OCI-LY7 (cell line): ENCODE measurements at regions not wholly inside any gene's neighbourhood (a gene's known extent, or its start where the extent isn't known, plus 50 kb on each side); places are given as distances from the start of the nearest gene placed in this dataset.

Experiments
- BruUV-seq: library from RNA; stranded (reverse); fragments of 400-500 nt; replicated peaks from 2 replicates; lab custom pipeline; 2021; lab: Mats Ljungman, UMichigan
- CTCF ChIA-PET: fragments of 300-600 bp; sonication (Branson Sonifier 250); formaldehyde crosslinking; loops from one replicate; lab custom pipeline; 2022; ENCODE audit warnings: antibody characterized with exemption; ENCODE audit not compliant: unreplicated experiment; lab: Charles Lee
- POLR2A ChIA-PET: fragments of 300-600 bp; sonication (Branson Sonifier 250); formaldehyde crosslinking; loops from one replicate; lab custom pipeline; 2022; ENCODE audit warnings: antibody characterized with exemption; lab: Charles Lee
- DNase-seq: peaks from one replicate; pipeline ENCODE4 v3.0.0-alpha.2; 2015; ENCODE audit warnings: low spot score
- H2AFZ ChIP-seq: fragments of 200-600 bp; sonication (generic), shearing (Covaris generic); 2 replicates; pipeline ENCODE4 v1.6.1; 2014; ENCODE audit warnings: mild to moderate bottlenecking, antibody characterized with exemption, low read length, moderate library complexity
- H3K27ac ChIP-seq: fragments of 200-600 bp; sonication (generic); 2 replicates; pipeline ENCODE4 v1.5.1; 2014; ENCODE audit warnings: mixed run types, low read depth, mild to moderate bottlenecking, moderate library complexity, low read length, inconsistent platforms; ENCODE audit not compliant: poor library complexity, severe bottlenecking
- H3K36me3 ChIP-seq: fragments of 200-600 bp; sonication (generic); 2 replicates; pipeline ENCODE4 v1.6.1; 2014; ENCODE audit warnings: mild to moderate bottlenecking, antibody characterized with exemption, low read length, moderate library complexity, mixed read lengths; ENCODE audit not compliant: insufficient read depth
- H3K4me1 ChIP-seq: fragments of 200-600 bp; sonication (generic); 2 replicates; pipeline ENCODE4 v1.5.1; 2014; ENCODE audit warnings: mild to moderate bottlenecking, low read length; ENCODE audit not compliant: insufficient read depth, poor library complexity, severe bottlenecking
- H3K4me2 ChIP-seq: fragments of 200-600 bp; sonication (generic); 2 replicates; pipeline ENCODE4 v1.6.1; 2014; ENCODE audit warnings: mild to moderate bottlenecking, low read length
- H3K4me3 ChIP-seq: fragments of 200-600 bp; sonication (generic); 2 replicates; pipeline ENCODE4 v1.5.1; 2014; ENCODE audit warnings: mild to moderate bottlenecking, low read depth, low read length; ENCODE audit not compliant: poor library complexity, severe bottlenecking
- H3K79me2 ChIP-seq: fragments of 200-600 bp; sonication (generic); 2 replicates; pipeline ENCODE4 v1.6.1; 2016; ENCODE audit warnings: low read depth, mild to moderate bottlenecking, low read length, moderate library complexity, mixed read lengths; ENCODE audit not compliant: insufficient read depth
- H3K9me2 ChIP-seq: fragments of 200-600 bp; sonication (generic); 2 replicates; pipeline ENCODE4 v1.6.1; 2016; ENCODE audit warnings: mild to moderate bottlenecking, low read length, mixed read lengths; ENCODE audit not compliant: insufficient read depth
- H3K9me3 ChIP-seq: fragments of 200-600 bp; sonication (generic); 2 replicates; pipeline ENCODE4 v1.6.1; 2014; ENCODE audit warnings: mild to moderate bottlenecking, mixed run types, low read length, mixed read lengths
- H4K20me1 ChIP-seq: fragments of 200-600 bp; sonication (generic); 2 replicates; pipeline ENCODE4 v1.6.1; 2014; ENCODE audit warnings: mild to moderate bottlenecking, antibody characterized with exemption, low read length, moderate library complexity, mixed read lengths; ENCODE audit not compliant: insufficient read depth
- CTCF ChIP-seq: fragments of 200-600 bp; sonication (generic); conservative IDR thresholded peaks from 2 replicates; pipeline ENCODE4 v1.5.1; 2014; ENCODE audit warnings: mild to moderate bottlenecking, antibody characterized with exemption, low read length, moderate library complexity, mixed read lengths
- EZH2phosphoT487 ChIP-seq: fragments of 200-600 bp; sonication (generic); IDR thresholded peaks from 2 replicates; pipeline ENCODE4 v1.6.1; 2018; ENCODE audit warnings: low read depth, borderline replicate concordance, mild to moderate bottlenecking, mixed run types, antibody characterized with exemption, low read length, moderate library complexity, mixed read lengths
- intact Hi-C: fragments of 100-400 bp; cut with micrococcal nuclease; formaldehyde crosslinking; loops from one replicate; pipeline ENCODE4 v1.10.0; 2022; ENCODE audit not compliant: unreplicated experiment

GRCh38 chr1:4219111-4219510 lies 319.0 kb upstream of the C1orf174 start:
- Histone ChIP-seq H3K4me1 (no peaks in the 10 kb centered on the region), H3K9me2 (no peaks in the 10 kb centered on the region), H2AFZ (no peak overlapping the region), H3K9me3 (no peaks in the 10 kb centered on the region), H4K20me1 (no peaks in the 10 kb centered on the region), H3K4me3 (no peak overlapping the region), H3K27ac (no peak overlapping the region), H3K79me2 (no peaks in the 10 kb centered on the region), H3K36me3 (no peaks in the 10 kb centered on the region), H3K4me2 (no peak overlapping the region)
- POLR2A ChIA-PET, result no interaction called here
- no peak for TF ChIP-seq EZH2phosphoT487
- CTCF ChIA-PET, result no interaction called here
- BruUV-seq, result no TSS peak
- intact Hi-C loops, result no loop called here
- no peak for DNase-seq

- no peaks in the 10 kb centered on the region for H3K36me3 ChIP-seq
- ChIA-PET POLR2A (interaction anchor here (0.6 kb wide), 1 partner anchor 996 kb away, joined by 3 read pairs; no protein-coding TSS in a partner anchor), CTCF (no interaction called here)
- no peak overlapping the region for H3K4me3 ChIP-seq
- intact Hi-C loops, result no loop called here
- H3K9me3 ChIP-seq, result no peaks in the 10 kb centered on the region
- BruUV-seq, result no TSS peak
- TF ChIP-seq EZH2phosphoT487 (no peak), CTCF (no peak)
- no peaks in the 10 kb centered on the region for H3K79me2 ChIP-seq
- H4K20me1 ChIP-seq, result no peaks in the 10 kb centered on the region
- no peak overlapping the region for H3K27ac ChIP-seq
- no peaks in the 10 kb centered on the region for H3K4me1 ChIP-seq
- DNase-seq, result no peak
- H3K9me2 ChIP-seq, result no peaks in the 10 kb centered on the region
- no peak overlapping the region for H2AFZ ChIP-seq
- no peak overlapping the region for H3K4me2 ChIP-seq
These were observed 319.8 kb upstream of the C1orf174 start for GRCh38 chr1:4219826-4220225.

- H2AFZ ChIP-seq, result no peak overlapping the region
- no peaks in the 10 kb centered on the region for H3K79me2 ChIP-seq
- no peak overlapping the region for H3K4me3 ChIP-seq
- ChIA-PET POLR2A (interaction anchor here (0.6 kb wide), 1 partner anchor 995 kb away, joined by 3 read pairs; no protein-coding TSS in a partner anchor), CTCF (no interaction called here)
- TF ChIP-seq CTCF (no peak), EZH2phosphoT487 (no peak)
- DNase-seq, result no peak
- H3K9me2 ChIP-seq, result no peaks in the 10 kb centered on the region
- no peaks in the 10 kb centered on the region for H3K4me1 ChIP-seq
- H3K27ac ChIP-seq, result no peak overlapping the region
- intact Hi-C loops, result no loop called here
- H3K4me2 ChIP-seq, result no peak overlapping the region
- no peaks in the 10 kb centered on the region for H4K20me1 ChIP-seq
- H3K9me3 ChIP-seq, result no peaks in the 10 kb centered on the region
- no peaks in the 10 kb centered on the region for H3K36me3 ChIP-seq
- BruUV-seq, result no TSS peak
These were observed 320.3 kb upstream of the C1orf174 start for GRCh38 chr1:4220362-4220761.
